IPS-15b (cell line): ENCODE measurements at regions not wholly inside any gene's neighbourhood (a gene's known extent, or its start where the extent isn't known, plus 50 kb on each side); places are given as distances from the start of the nearest gene placed in this dataset.

Source experiments
- H3K27me3 ChIP-seq: one replicate; pipeline ENCODE4 v1.6.1; 2013; ENCODE audit warnings: low read length; ENCODE audit not compliant: control insufficient read depth, insufficient read depth
- H3K36me3 ChIP-seq: one replicate; pipeline ENCODE4 v1.6.1; 2013; ENCODE audit warnings: low read length; ENCODE audit not compliant: control insufficient read depth, insufficient read depth
- H3K4me1 ChIP-seq: one replicate; pipeline ENCODE4 v1.6.1; 2013; ENCODE audit warnings: mild to moderate bottlenecking, low read length; ENCODE audit not compliant: control insufficient read depth, insufficient read depth
- H3K4me3 ChIP-seq: one replicate; pipeline ENCODE4 v1.5.1; 2013; ENCODE audit warnings: low read depth, low read length
- H3K9ac ChIP-seq: one replicate; pipeline ENCODE4 v1.6.1; 2013; ENCODE audit warnings: low read depth, mild to moderate bottlenecking, low read length
- H3K9me3 ChIP-seq: one replicate; pipeline ENCODE4 v1.6.1; 2013; ENCODE audit warnings: mild to moderate bottlenecking, low read length; ENCODE audit not compliant: control insufficient read depth, insufficient read depth

- Histone ChIP-seq H3K9me3 (peaks cover 16% of the 10 kb centered on the region), H3K36me3 (no peaks in the 10 kb centered on the region), H3K27me3 (no peaks in the 10 kb centered on the region), H3K4me3 (no peak overlapping the region), H3K4me1 (peaks cover 13% of the 10 kb centered on the region), H3K9ac (no peak overlapping the region)
Measured at GRCh38 chr10:2964632-2965296, 102.6 kb upstream of the PFKP start.

GRCh38 chr10:2963889-2964631 is 103.3 kb upstream of the PFKP start:
- Histone ChIP-seq H3K4me1 (peaks cover 13% of the 10 kb centered on the region), H3K36me3 (no peaks in the 10 kb centered on the region), H3K4me3 (no peak overlapping the region), H3K27me3 (no peaks in the 10 kb centered on the region), H3K9ac (no peak overlapping the region), H3K9me3 (peaks cover 16% of the 10 kb centered on the region)

GRCh38 chr10:2962194-2962593 is 105.2 kb upstream of the PFKP start:
- Histone ChIP-seq H3K27me3 (no peaks in the 10 kb centered on the region), H3K9ac (no peak overlapping the region), H3K36me3 (no peaks in the 10 kb centered on the region), H3K4me3 (no peak overlapping the region), H3K9me3 (peaks cover 16% of the 10 kb centered on the region), H3K4me1 (peaks cover 13% of the 10 kb centered on the region)

- H3K9me3 ChIP-seq = peaks cover 16% of the 10 kb centered on the region
- H3K4me3 ChIP-seq = no peak overlapping the region
- H3K27me3 ChIP-seq = no peaks in the 10 kb centered on the region
- peaks cover 5% of the 10 kb centered on the region for H3K4me1 ChIP-seq
- no peak overlapping the region for H3K9ac ChIP-seq
- no peaks in the 10 kb centered on the region for H3K36me3 ChIP-seq
Measured at GRCh38 chr10:2958659-2959058, 108.7 kb upstream of the PFKP start.

GRCh38 chr10:2957785-2958184 is 109.6 kb upstream of the PFKP start:
- Histone ChIP-seq H3K9ac (no peak overlapping the region), H3K9me3 (peaks cover 16% of the 10 kb centered on the region)

GRCh38 chr10:2955064-2955463 is 112.3 kb upstream of the PFKP start:
- Histone ChIP-seq H3K9me3 (no peaks in the 10 kb centered on the region), H3K4me3 (no peak overlapping the region)

More at GRCh38 chr10:2957785-2958184, 109.6 kb upstream of the PFKP start:
- no peaks in the 10 kb centered on the region for H3K4me1 ChIP-seq
- no peaks in the 10 kb centered on the region for H3K27me3 ChIP-seq
- no peak overlapping the region for H3K4me3 ChIP-seq
- no peaks in the 10 kb centered on the region for H3K36me3 ChIP-seq

GRCh38 chr10:2953495-2953894 is 113.9 kb upstream of the PFKP start:
- no peaks in the 10 kb centered on the region for H3K9me3 ChIP-seq

More at GRCh38 chr10:2955064-2955463, 112.3 kb upstream of the PFKP start:
- no peaks in the 10 kb centered on the region for H3K4me1 ChIP-seq
- H3K27me3 ChIP-seq = no peaks in the 10 kb centered on the region
- H3K9ac ChIP-seq = no peak overlapping the region
- H3K36me3 ChIP-seq = no peaks in the 10 kb centered on the region

GRCh38 chr10:2951235-2951835 is 116.0 kb upstream of the PFKP start:
- Histone ChIP-seq H3K4me1 (no peaks in the 10 kb centered on the region), H3K9ac (no peak overlapping the region), H3K27me3 (no peaks in the 10 kb centered on the region), H3K9me3 (no peaks in the 10 kb centered on the region), H3K36me3 (no peaks in the 10 kb centered on the region), H3K4me3 (no peak overlapping the region)

More at GRCh38 chr10:2953495-2953894, 113.9 kb upstream of the PFKP start:
- no peaks in the 10 kb centered on the region for H3K4me1 ChIP-seq
- H3K27me3 ChIP-seq = no peaks in the 10 kb centered on the region
- no peaks in the 10 kb centered on the region for H3K36me3 ChIP-seq
- no peak overlapping the region for H3K4me3 ChIP-seq
- no peak overlapping the region for H3K9ac ChIP-seq

GRCh38 chr10:2950546-2950945 is 116.8 kb upstream of the PFKP start:
- Histone ChIP-seq H3K36me3 (no peaks in the 10 kb centered on the region), H3K9me3 (no peaks in the 10 kb centered on the region), H3K9ac (no peak overlapping the region), H3K27me3 (no peaks in the 10 kb centered on the region), H3K4me1 (no peaks in the 10 kb centered on the region), H3K4me3 (no peak overlapping the region)

GRCh38 chr10:2949948-2950354 is 117.4 kb upstream of the PFKP start:
- no peaks in the 10 kb centered on the region for H3K9me3 ChIP-seq
- H3K36me3 ChIP-seq = no peaks in the 10 kb centered on the region
- no peak overlapping the region for H3K4me3 ChIP-seq
- H3K9ac ChIP-seq = no peak overlapping the region
- H3K27me3 ChIP-seq = no peaks in the 10 kb centered on the region
- H3K4me1 ChIP-seq = no peaks in the 10 kb centered on the region

- no peak overlapping the region for H3K4me3 ChIP-seq
- H3K9ac ChIP-seq = no peak overlapping the region
- H3K36me3 ChIP-seq = no peaks in the 10 kb centered on the region
- H3K27me3 ChIP-seq = no peaks in the 10 kb centered on the region
- H3K4me1 ChIP-seq = no peaks in the 10 kb centered on the region
- H3K9me3 ChIP-seq = no peaks in the 10 kb centered on the region
Measured at GRCh38 chr10:2949221-2949947, 118.0 kb upstream of the PFKP start.
